HepG2 (cell line): ENCODE measurements at regions not wholly inside any gene's neighbourhood (a gene's known extent, or its start where the extent isn't known, plus 50 kb on each side); places are given as distances from the start of the nearest gene placed in this dataset.

ENCODE experiments used
- ATAC-seq: fragments of 200-7000 bp; cut with Tn5 transposase; 3 replicates; pipeline ENCODE4 v1.9.1; 2020; ENCODE audit warnings: mild to moderate bottlenecking, moderate library complexity
- BruUV-seq: library from RNA; stranded (reverse); fragments of 400-500 nt; replicated peaks from 2 replicates; lab custom pipeline; 2021; lab: Mats Ljungman, UMichigan
- CTCF ChIA-PET: fragments of 300-600 bp; formaldehyde crosslinking; extraction: SDS; loops from one replicate; lab custom pipeline; 2021; ENCODE audit warnings: low total read pairs, inconsistent platforms, low intra/inter-chr PET ratio; lab: Yijun Ruan, JAX
- POLR2A ChIA-PET: fragments of 350-600 bp; sonication (Branson Sonifier 250); formaldehyde crosslinking; loops from one replicate; lab custom pipeline; 2020; ENCODE audit warnings: antibody characterized with exemption, inconsistent platforms; lab: Yijun Ruan, JAX
- DNase-seq: peaks from one replicate; pipeline ENCODE4 v3.0.0-alpha.2; 2015; ENCODE audit warnings: low spot score
- FAIRE-seq: peaks from 3 replicates; lab custom pipeline; 2011; peaks lifted over from hg19 to GRCh38; lab: Jason Lieb, UNC
- H2AFZ ChIP-seq: one replicate; pipeline ENCODE4 v1.6.1; 2011; ENCODE audit warnings: low read length, inconsistent platforms
- H3K27ac ChIP-seq: fragments of 300-600 bp; 3 replicates; pipeline ENCODE4 v1.8.0; 2011; ENCODE audit warnings: mixed run types, mild to moderate bottlenecking, mixed read lengths, low read length, inconsistent platforms; ENCODE audit not compliant: insufficient read depth; ENCODE audit errors: extremely low read length
- H3K27me3 ChIP-seq, 2 experiments: fragments of 200-600 bp in 1 of 2; 2 replicates in 1 of 2; 3 replicates in 1 of 2; pipeline versions ENCODE4 v1.6.0 to v1.8.0; 2011; ENCODE audit warnings: low read length in 2 of 2, mild to moderate bottlenecking in 2 of 2, moderate library complexity in 2 of 2, inconsistent platforms in 1 of 2; ENCODE audit not compliant: insufficient read depth in 2 of 2, control insufficient read depth in 1 of 2
- H3K36me3 ChIP-seq, 2 experiments: fragments of 200-600 bp in 1 of 2; replicated peaks in 1 of 2; 2 replicates in 1 of 2; 3 replicates in 1 of 2; pipeline versions ENCODE4 v1.5.1 to v1.8.0; 2011; ENCODE audit warnings: low read length in 2 of 2, inconsistent platforms in 1 of 2; ENCODE audit not compliant: insufficient read depth in 2 of 2, control insufficient read depth in 1 of 2
- H3K4me1 ChIP-seq: 2 replicates; pipeline ENCODE4 v1.5.1; 2012; ENCODE audit warnings: low read length, inconsistent platforms; ENCODE audit not compliant: insufficient read depth
- H3K4me2 ChIP-seq: 2 replicates; pipeline ENCODE4 v1.6.0; 2011; ENCODE audit warnings: low read depth, low read length, inconsistent platforms
- H3K4me3 ChIP-seq, 3 experiments: fragments of 200-600 bp in 1 of 3; sonication (generic), shearing (Covaris generic) in 1 of 3; replicated peaks in 1 of 3; 2 replicates each; pipeline ENCODE4 v1.5.1; 2011 to 2016; ENCODE audit warnings: low read length in 3 of 3, inconsistent platforms in 2 of 3, low read depth in 2 of 3, mild to moderate bottlenecking in 2 of 3, control low read depth in 1 of 3, mixed read lengths in 1 of 3; ENCODE audit not compliant: insufficient read depth in 1 of 3
- H3K79me2 ChIP-seq: one replicate; pipeline ENCODE4 v1.6.1; 2011; ENCODE audit warnings: low read length, inconsistent platforms; ENCODE audit not compliant: insufficient read depth
- H3K9ac ChIP-seq: 2 replicates; pipeline ENCODE4 v1.6.0; 2011; ENCODE audit warnings: mild to moderate bottlenecking, low read depth, low read length, inconsistent platforms; ENCODE audit not compliant: insufficient read depth
- H3K9me3 ChIP-seq: 2 replicates; pipeline ENCODE4 v1.5.1; 2012; ENCODE audit warnings: mild to moderate bottlenecking, low read length
- H4K20me1 ChIP-seq: 2 replicates; pipeline ENCODE4 v1.6.0; 2011; ENCODE audit warnings: inconsistent platforms, mild to moderate bottlenecking, low read length, moderate library complexity; ENCODE audit not compliant: insufficient read depth
- CCDC6 ChIP-seq: sonication (generic); formaldehyde crosslinking; IDR thresholded peaks from 2 replicates; pipeline ENCODE4 v1.8.1; 2022; ENCODE audit warnings: mild to moderate bottlenecking, missing genetic modification reagents, moderate library complexity
- GABPA ChIP-seq, 2 experiments: IDR thresholded peaks; 2 replicates each; pipeline ENCODE4 v1.6.1; 2011 to 2016; ENCODE audit warnings: low read depth in 2 of 2, low read length in 1 of 2, missing biosample characterization in 1 of 2, missing genetic modification characterization in 1 of 2
- GABPB1 ChIP-seq: IDR thresholded peaks from 2 replicates; pipeline ENCODE4 v1.6.1; 2016; ENCODE audit warnings: mild to moderate bottlenecking, missing genetic modification reagents, moderate library complexity, missing compliant biosample characterization
- HOXA9 ChIP-seq: sonication (generic); formaldehyde crosslinking; IDR thresholded peaks from 2 replicates; pipeline ENCODE4 v1.8.1; 2022; ENCODE audit warnings: missing genetic modification reagents, mild to moderate bottlenecking, moderate library complexity, borderline replicate concordance
- MED8 ChIP-seq: sonication (generic); formaldehyde crosslinking; IDR thresholded peaks from 2 replicates; pipeline ENCODE4 v1.8.1; 2023; ENCODE audit warnings: mild to moderate bottlenecking, missing genetic modification reagents; ENCODE audit not compliant: insufficient replicate concordance
- MTA1 ChIP-seq: sonication (generic); formaldehyde crosslinking; IDR thresholded peaks from 2 replicates; pipeline ENCODE4 v1.4.0; 2020; ENCODE audit warnings: missing genetic modification reagents, mild to moderate bottlenecking, borderline replicate concordance
- NFIB ChIP-seq: sonication (generic); formaldehyde crosslinking; IDR thresholded peaks from 2 replicates; pipeline ENCODE4 v1.9.0; 2021; ENCODE audit warnings: missing genetic modification reagents, mild to moderate bottlenecking, borderline replicate concordance
- ZC3H4 ChIP-seq: sonication (generic); formaldehyde crosslinking; IDR thresholded peaks from 2 replicates; pipeline ENCODE4 v1.4.0; 2020; ENCODE audit warnings: missing genetic modification reagents, borderline replicate concordance
- ZFP91 ChIP-seq: sonication (generic); formaldehyde crosslinking; IDR thresholded peaks from 2 replicates; pipeline ENCODE4 v1.9.0; 2022; ENCODE audit warnings: missing genetic modification reagents, mild to moderate bottlenecking, borderline replicate concordance
- ZNF17 ChIP-seq: sonication (generic); formaldehyde crosslinking; IDR thresholded peaks from 2 replicates; pipeline ENCODE4 v1.5.0; 2020; ENCODE audit warnings: mild to moderate bottlenecking, missing genetic modification reagents
- ZNF207 ChIP-seq: fragments of 450-650 bp; IDR thresholded peaks from 2 replicates; pipeline ENCODE4 v1.6.1; 2016; ENCODE audit warnings: antibody characterized with exemption, borderline replicate concordance
- ZNF281 ChIP-seq: sonication (generic); formaldehyde crosslinking; IDR thresholded peaks from 2 replicates; pipeline ENCODE4 v1.4.0; 2020; ENCODE audit warnings: missing genetic modification reagents, borderline replicate concordance
- ZNF432 ChIP-seq: sonication (generic); formaldehyde crosslinking; IDR thresholded peaks from 2 replicates; pipeline ENCODE4 v1.5.0; 2020; ENCODE audit warnings: missing genetic modification reagents, mild to moderate bottlenecking, borderline replicate concordance
- WGBS: methylation state at CpG from one replicate; pipeline ENCODE4 v1.1.6; 2017; ENCODE audit warnings: low lambda C conversion rate; 5-methylcytosine and 5-hydroxymethylcytosine counted together
- in situ Hi-C: cut with HindIII; loops from 2 replicates; pipeline ENCODE4 v1.10.0; 2017; ENCODE audit warnings: low pct_unique_long_range_greater_than_20kb; ENCODE audit not compliant: extremely low pct_ligation_motif_present
- intact Hi-C: fragments of 100-400 bp; cut with micrococcal nuclease; formaldehyde crosslinking; loops from one replicate; pipeline ENCODE4 v1.10.0; 2022; ENCODE audit not compliant: unreplicated experiment
- TF ChIP-seq, protein P1 (sequence below): fragments of 450-650 bp; IDR thresholded peaks from 2 replicates; pipeline ENCODE4 v1.6.1; 2016

DNA sequence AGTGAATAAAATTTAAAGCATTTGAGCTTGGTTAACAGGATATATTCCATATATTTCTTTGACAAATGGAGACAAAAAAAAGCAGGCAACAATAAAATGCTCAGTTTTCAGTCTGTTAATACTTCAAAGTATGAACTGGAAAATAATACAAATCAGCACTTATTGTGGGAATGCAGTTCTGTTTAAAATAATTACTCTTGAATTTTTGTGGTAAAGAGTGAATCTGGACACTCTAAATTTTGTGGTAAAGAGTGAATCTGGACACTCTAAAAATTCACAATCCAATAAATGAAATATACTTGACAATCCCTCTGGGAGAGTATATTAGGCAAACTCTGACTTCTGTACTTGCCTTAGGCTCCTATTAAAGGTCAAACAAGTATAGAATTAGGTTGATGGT lies 141.9 kb upstream of the RASA1 start (continued):
- TF ChIP-seq HOXA9 (no peak), ZNF281 (CRISPR knock-in tag) (no peak)

DNA sequence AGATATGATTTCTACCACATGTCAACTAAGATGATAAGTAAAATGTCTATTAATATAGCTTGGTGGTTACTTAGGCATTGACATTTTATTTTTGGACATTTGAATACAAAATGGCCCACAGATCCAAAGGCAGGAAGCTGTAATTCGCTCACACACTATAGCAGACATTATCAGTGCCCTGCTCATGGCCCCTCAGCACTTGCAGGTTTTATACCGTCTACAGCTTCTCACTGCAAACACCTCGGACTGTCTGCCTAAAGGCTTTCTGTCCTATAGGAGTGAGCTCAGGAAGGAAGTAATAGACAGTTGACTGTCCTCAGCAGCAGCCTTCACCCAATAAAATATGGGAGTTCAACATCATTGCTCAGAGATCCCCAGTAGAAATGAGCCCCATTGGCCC lies 140.8 kb upstream of the RASA1 start:
- Histone ChIP-seq H3K27me3 (no peaks in the 10 kb centered on the region), H3K4me2 (no peak overlapping the region), H3K36me3 (no peaks in the 10 kb centered on the region), H3K4me3 (no peak overlapping the region), H3K9ac (no peak overlapping the region), H3K79me2 (no peaks in the 10 kb centered on the region), H4K20me1 (no peaks in the 10 kb centered on the region), H3K4me1 (peaks cover 6% of the 10 kb centered on the region; the same call in 1 of the 2 replicates), H2AFZ (no peak overlapping the region), H3K9me3 (no peaks in the 10 kb centered on the region), H3K27ac (no peak overlapping the region)
- FAIRE-seq = no peak
- WGBS = 0% methylated on average over 3 of the region's 3 CpGs
- no peak for DNase-seq
- ATAC-seq = no peak
- POLR2A ChIA-PET = no interaction called here
- intact Hi-C loops = no loop called here
- BruUV-seq = no TSS peak
- in situ Hi-C loops = no loop called here
- CTCF ChIA-PET = no interaction called here
- TF ChIP-seq, protein P1, sequence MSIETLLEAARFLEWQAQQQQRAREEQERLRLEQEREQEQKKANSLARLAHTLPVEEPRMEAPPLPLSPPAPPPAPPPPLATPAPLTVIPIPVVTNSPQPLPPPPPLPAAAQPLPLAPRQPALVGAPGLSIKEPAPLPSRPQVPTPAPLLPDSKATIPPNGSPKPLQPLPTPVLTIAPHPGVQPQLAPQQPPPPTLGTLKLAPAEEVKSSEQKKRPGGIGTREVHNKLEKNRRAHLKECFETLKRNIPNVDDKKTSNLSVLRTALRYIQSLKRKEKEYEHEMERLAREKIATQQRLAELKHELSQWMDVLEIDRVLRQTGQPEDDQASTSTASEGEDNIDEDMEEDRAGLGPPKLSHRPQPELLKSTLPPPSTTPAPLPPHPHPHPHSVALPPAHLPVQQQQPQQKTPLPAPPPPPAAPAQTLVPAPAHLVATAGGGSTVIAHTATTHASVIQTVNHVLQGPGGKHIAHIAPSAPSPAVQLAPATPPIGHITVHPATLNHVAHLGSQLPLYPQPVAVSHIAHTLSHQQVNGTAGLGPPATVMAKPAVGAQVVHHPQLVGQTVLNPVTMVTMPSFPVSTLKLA = no peak
- no peak for TF ChIP-seq ZNF207
- TF ChIP-seq MED8 (CRISPR knock-in tag) = no peak
- TF ChIP-seq CCDC6 (CRISPR knock-in tag) = no peak
- TF ChIP-seq NFIB = no peak
- TF ChIP-seq GABPA (IDR thresholded peaks at IDR 0.05; ENCODE audit: low read depth, low read length) = no peak
- TF ChIP-seq GABPA (CRISPR knock-in tag; IDR thresholded peaks at IDR 0.05; ENCODE audit: low read depth) = no peak
- TF ChIP-seq MTA1 (CRISPR knock-in tag) = no peak
- TF ChIP-seq GABPB1 = no peak
- TF ChIP-seq ZC3H4 (CRISPR knock-in tag) = no peak
- no peak for TF ChIP-seq ZFP91 (CRISPR knock-in tag)
- no peak for TF ChIP-seq ZNF432 (CRISPR knock-in tag)
- no peak for TF ChIP-seq ZNF17 (CRISPR knock-in tag)
